ENCODE measurements at regions not wholly inside any gene's neighbourhood (a gene's known extent, or its start where the extent isn't known, plus 50 kb on each side); places are given as distances from the start of the nearest gene placed in this dataset.

- no peak for TF ChIP-seq CTCF (IDR thresholded peaks at IDR 0.05; ENCODE audit: partially characterized antibody, unreplicated experiment)
- peaks cover 8% of the 10 kb centered on the region for H3K9me3 Mint-ChIP-seq (ENCODE audit: unreplicated experiment)
- no peak for DNase-seq
- H3K4me3 Mint-ChIP-seq (ENCODE audit: unreplicated experiment): no peak overlapping the region
- H3K27me3 Mint-ChIP-seq (ENCODE audit: unreplicated experiment): no peaks in the 10 kb centered on the region
- no peak overlapping the region for H3K27ac Mint-ChIP-seq (ENCODE audit: unreplicated experiment)
- H3K36me3 Mint-ChIP-seq (ENCODE audit: unreplicated experiment): no peaks in the 10 kb centered on the region
- peaks cover 6% of the 10 kb centered on the region for H3K4me1 Mint-ChIP-seq (ENCODE audit: low read depth, unreplicated experiment)
Measured at GRCh38 chr15:25943831-25944230, 80.7 kb upstream of the ATP10A start.

- Mint-ChIP-seq H3K4me3 (ENCODE audit: unreplicated experiment) (no peak overlapping the region), H3K27ac (ENCODE audit: unreplicated experiment) (no peak overlapping the region), H3K4me1 (ENCODE audit: low read depth, unreplicated experiment) (no peaks in the 10 kb centered on the region), H3K9me3 (ENCODE audit: unreplicated experiment) (peaks cover 5% of the 10 kb centered on the region), H3K27me3 (ENCODE audit: unreplicated experiment) (no peaks in the 10 kb centered on the region), H3K36me3 (ENCODE audit: unreplicated experiment) (no peaks in the 10 kb centered on the region)
- TF ChIP-seq CTCF (IDR thresholded peaks at IDR 0.05; ENCODE audit: partially characterized antibody, unreplicated experiment): no peak
- DNase-seq: no peak
Measured at GRCh38 chr15:25939122-25939521, 76.0 kb upstream of the ATP10A start.

- no peak for TF ChIP-seq CTCF (IDR thresholded peaks at IDR 0.05; ENCODE audit: partially characterized antibody, unreplicated experiment)
- no peak for DNase-seq
- Mint-ChIP-seq H3K9me3 (ENCODE audit: unreplicated experiment) (peaks cover 3% of the 10 kb centered on the region), H3K4me3 (ENCODE audit: unreplicated experiment) (no peak overlapping the region), H3K36me3 (ENCODE audit: unreplicated experiment) (no peaks in the 10 kb centered on the region), H3K4me1 (ENCODE audit: low read depth, unreplicated experiment) (peaks cover 9% of the 10 kb centered on the region), H3K27ac (ENCODE audit: unreplicated experiment) (no peak overlapping the region), H3K27me3 (ENCODE audit: unreplicated experiment) (no peaks in the 10 kb centered on the region)
Measured at GRCh38 chr15:25937796-25938195, 74.7 kb upstream of the ATP10A start.

- no peak for DNase-seq
- TF ChIP-seq CTCF (IDR thresholded peaks at IDR 0.05; ENCODE audit: partially characterized antibody, unreplicated experiment): no peak
- no peak overlapping the region for H3K27ac Mint-ChIP-seq (ENCODE audit: unreplicated experiment)
Measured at GRCh38 chr15:25936004-25936403, 72.9 kb upstream of the ATP10A start.

GRCh38 chr15:25933456-25934158 is 70.5 kb upstream of the ATP10A start:
- Mint-ChIP-seq H3K9me3 (ENCODE audit: unreplicated experiment) (peaks cover 6% of the 10 kb centered on the region), H3K4me1 (ENCODE audit: low read depth, unreplicated experiment) (peaks cover 9% of the 10 kb centered on the region), H3K4me3 (ENCODE audit: unreplicated experiment) (peak overlapping the region; percentile 84), H3K36me3 (ENCODE audit: unreplicated experiment) (peaks cover 16% of the 10 kb centered on the region), H3K27ac (ENCODE audit: unreplicated experiment) (peak overlapping the region; percentile 16), H3K27me3 (ENCODE audit: unreplicated experiment) (no peaks in the 10 kb centered on the region)
- TF ChIP-seq CTCF (IDR thresholded peaks at IDR 0.05; ENCODE audit: partially characterized antibody, unreplicated experiment): peak; percentile 58
- peak; percentile 65 for DNase-seq

More at GRCh38 chr15:25936004-25936403, 72.9 kb upstream of the ATP10A start:
- no peaks in the 10 kb centered on the region for H3K27me3 Mint-ChIP-seq (ENCODE audit: unreplicated experiment)
- no peak overlapping the region for H3K4me3 Mint-ChIP-seq (ENCODE audit: unreplicated experiment)
- peaks cover 3% of the 10 kb centered on the region for H3K9me3 Mint-ChIP-seq (ENCODE audit: unreplicated experiment)
- peaks cover 9% of the 10 kb centered on the region for H3K4me1 Mint-ChIP-seq (ENCODE audit: low read depth, unreplicated experiment)
- H3K36me3 Mint-ChIP-seq (ENCODE audit: unreplicated experiment): no peaks in the 10 kb centered on the region
